K562 (cell line): ENCODE measurements at regions not wholly inside any gene's neighbourhood (a gene's known extent, or its start where the extent isn't known, plus 50 kb on each side); places are given as distances from the start of the nearest gene placed in this dataset.
"Not testable (repeated sequence)": the region's sequence is repeated elsewhere in the genome, so short reads cannot be mapped to it uniquely, and the experiment has no call there.

ENCODE experiments used
- EP300 ChIP-seq: IDR thresholded peaks from 2 replicates; pipeline ENCODE4 v1.6.1; 2012; ENCODE audit warnings: low read length, improper control_type of control experiment
- HMGXB4 ChIP-seq: sonication (generic); formaldehyde crosslinking; IDR thresholded peaks from 2 replicates; pipeline ENCODE4 v1.8.1; 2023; ENCODE audit warnings: mild to moderate bottlenecking, missing genetic modification reagents
- POLR2AphosphoS5 ChIP-seq: IDR thresholded peaks from 2 replicates; pipeline ENCODE4 v1.6.1; 2011; ENCODE audit warnings: mild to moderate bottlenecking, low read depth, low read length, moderate library complexity; ENCODE audit not compliant: control insufficient read depth, insufficient read depth
- ZNF311 ChIP-seq: fragments of 250-450 bp; sonication (Bioruptor Pico); IDR thresholded peaks from 2 replicates; pipeline ENCODE4 v1.4.0; 2020; ENCODE audit warnings: mild to moderate bottlenecking, moderate library complexity
- TF ChIP-seq, protein P1 (sequence below), 3 experiments: IDR thresholded peaks in 2 of 3; conservative IDR thresholded peaks in 1 of 3; 2 replicates each; pipeline ENCODE4 v1.5.1; 2011 to 2012; ENCODE audit warnings: low read length in 3 of 3, mild to moderate bottlenecking in 3 of 3, control low read depth in 2 of 3, improper control_type of control experiment in 1 of 3, inconsistent platforms in 1 of 3, low read depth in 1 of 3, mixed read lengths in 1 of 3, moderate library complexity in 1 of 3; ENCODE audit not compliant: insufficient read depth in 2 of 3
- TF ChIP-seq, protein P2 (sequence below): fragments of 250-450 bp; sonication (Bioruptor Pico); IDR thresholded peaks from 2 replicates; pipeline ENCODE4 v1.8.0; 2021; ENCODE audit warnings: mild to moderate bottlenecking, moderate library complexity
- TF ChIP-seq, protein P3 (sequence below): fragments of 450-650 bp; conservative IDR thresholded peaks from 2 replicates; pipeline ENCODE4 v1.6.1; 2016; ENCODE audit warnings: missing genetic modification characterization, low read depth, mild to moderate bottlenecking, control low read depth, missing compliant biosample characterization

GRCh38 chr5:157945822-157946221 lies 86.9 kb upstream of the CLINT1 start:
- TF ChIP-seq, protein P1, sequence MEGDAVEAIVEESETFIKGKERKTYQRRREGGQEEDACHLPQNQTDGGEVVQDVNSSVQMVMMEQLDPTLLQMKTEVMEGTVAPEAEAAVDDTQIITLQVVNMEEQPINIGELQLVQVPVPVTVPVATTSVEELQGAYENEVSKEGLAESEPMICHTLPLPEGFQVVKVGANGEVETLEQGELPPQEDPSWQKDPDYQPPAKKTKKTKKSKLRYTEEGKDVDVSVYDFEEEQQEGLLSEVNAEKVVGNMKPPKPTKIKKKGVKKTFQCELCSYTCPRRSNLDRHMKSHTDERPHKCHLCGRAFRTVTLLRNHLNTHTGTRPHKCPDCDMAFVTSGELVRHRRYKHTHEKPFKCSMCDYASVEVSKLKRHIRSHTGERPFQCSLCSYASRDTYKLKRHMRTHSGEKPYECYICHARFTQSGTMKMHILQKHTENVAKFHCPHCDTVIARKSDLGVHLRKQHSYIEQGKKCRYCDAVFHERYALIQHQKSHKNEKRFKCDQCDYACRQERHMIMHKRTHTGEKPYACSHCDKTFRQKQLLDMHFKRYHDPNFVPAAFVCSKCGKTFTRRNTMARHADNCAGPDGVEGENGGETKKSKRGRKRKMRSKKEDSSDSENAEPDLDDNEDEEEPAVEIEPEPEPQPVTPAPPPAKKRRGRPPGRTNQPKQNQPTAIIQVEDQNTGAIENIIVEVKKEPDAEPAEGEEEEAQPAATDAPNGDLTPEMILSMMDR (IDR thresholded peaks at IDR 0.05 in 2 of 3, conservative IDR thresholded peaks at IDR 0.05 in 1 of 3; ENCODE audit: insufficient read depth in 2 of 3, low read depth in 1 of 3, low read length in 3 of 3) = not testable (repeated sequence)
- TF ChIP-seq POLR2AphosphoS5; HMGXB4 (CRISPR knock-in tag); EP300; ZNF311: not testable (repeated sequence)
- TF ChIP-seq, protein P2, sequence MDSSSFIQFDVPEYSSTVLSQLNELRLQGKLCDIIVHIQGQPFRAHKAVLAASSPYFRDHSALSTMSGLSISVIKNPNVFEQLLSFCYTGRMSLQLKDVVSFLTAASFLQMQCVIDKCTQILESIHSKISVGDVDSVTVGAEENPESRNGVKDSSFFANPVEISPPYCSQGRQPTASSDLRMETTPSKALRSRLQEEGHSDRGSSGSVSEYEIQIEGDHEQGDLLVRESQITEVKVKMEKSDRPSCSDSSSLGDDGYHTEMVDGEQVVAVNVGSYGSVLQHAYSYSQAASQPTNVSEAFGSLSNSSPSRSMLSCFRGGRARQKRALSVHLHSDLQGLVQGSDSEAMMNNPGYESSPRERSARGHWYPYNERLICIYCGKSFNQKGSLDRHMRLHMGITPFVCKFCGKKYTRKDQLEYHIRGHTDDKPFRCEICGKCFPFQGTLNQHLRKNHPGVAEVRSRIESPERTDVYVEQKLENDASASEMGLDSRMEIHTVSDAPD (CRISPR knock-in tag) = not testable (repeated sequence)
- TF ChIP-seq, protein P3, sequence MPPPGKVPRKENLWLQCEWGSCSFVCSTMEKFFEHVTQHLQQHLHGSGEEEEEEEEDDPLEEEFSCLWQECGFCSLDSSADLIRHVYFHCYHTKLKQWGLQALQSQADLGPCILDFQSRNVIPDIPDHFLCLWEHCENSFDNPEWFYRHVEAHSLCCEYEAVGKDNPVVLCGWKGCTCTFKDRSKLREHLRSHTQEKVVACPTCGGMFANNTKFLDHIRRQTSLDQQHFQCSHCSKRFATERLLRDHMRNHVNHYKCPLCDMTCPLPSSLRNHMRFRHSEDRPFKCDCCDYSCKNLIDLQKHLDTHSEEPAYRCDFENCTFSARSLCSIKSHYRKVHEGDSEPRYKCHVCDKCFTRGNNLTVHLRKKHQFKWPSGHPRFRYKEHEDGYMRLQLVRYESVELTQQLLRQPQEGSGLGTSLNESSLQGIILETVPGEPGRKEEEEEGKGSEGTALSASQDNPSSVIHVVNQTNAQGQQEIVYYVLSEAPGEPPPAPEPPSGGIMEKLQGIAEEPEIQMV = not testable (repeated sequence)
